NCI-H2171 treated with DMSO at 0.1 percent for 48 hours (cell line): ENCODE measurements at regions not wholly inside any gene's neighbourhood (a gene's known extent, or its start where the extent isn't known, plus 50 kb on each side); places are given as distances from the start of the nearest gene placed in this dataset.

ENCODE experiments used
- DNase-seq: peaks from one replicate; lab custom pipeline; 2025; lab: John Stamatoyannopoulos, UW

DNA sequence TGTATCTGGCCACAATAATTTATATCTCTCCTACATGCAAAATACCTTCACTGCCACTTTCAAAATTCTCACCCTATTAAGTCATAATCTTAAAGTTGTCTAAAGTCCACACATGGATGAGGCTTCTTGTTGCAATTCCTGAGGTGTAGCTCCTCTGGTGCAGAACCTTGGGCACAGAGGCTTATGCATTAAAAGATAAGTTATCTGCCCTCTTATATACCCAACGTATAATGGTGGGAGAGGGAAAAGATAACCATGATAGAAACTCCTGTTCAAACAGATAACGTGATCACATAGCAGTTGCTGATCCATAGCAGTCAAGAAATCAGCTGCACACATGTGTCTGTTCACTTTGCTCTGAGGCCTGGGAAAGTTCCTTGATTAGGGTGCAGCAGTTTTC lies 1767.0 kb downstream of the MAT2B start:
- no peak for DNase-seq

DNA sequence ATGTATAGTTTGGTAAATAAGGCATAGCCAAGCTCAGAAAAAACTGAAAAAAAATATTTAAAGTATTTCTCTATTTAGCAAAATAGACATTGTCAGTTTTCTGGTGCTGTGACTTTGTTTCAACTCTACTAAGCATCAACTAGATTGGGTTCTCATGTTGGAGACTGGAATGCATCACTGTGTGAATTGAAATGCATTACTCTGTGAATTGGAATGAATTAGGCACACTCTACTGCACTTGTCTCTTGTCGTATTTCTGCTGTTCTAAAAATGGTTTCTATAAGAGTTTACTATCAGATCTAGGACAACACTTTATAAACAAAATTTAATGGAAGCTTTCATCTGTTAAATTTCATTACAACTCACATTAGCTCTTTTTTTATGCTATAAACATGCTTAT lies 1772.2 kb downstream of the MAT2B start:
- DNase-seq = no peak

DNA sequence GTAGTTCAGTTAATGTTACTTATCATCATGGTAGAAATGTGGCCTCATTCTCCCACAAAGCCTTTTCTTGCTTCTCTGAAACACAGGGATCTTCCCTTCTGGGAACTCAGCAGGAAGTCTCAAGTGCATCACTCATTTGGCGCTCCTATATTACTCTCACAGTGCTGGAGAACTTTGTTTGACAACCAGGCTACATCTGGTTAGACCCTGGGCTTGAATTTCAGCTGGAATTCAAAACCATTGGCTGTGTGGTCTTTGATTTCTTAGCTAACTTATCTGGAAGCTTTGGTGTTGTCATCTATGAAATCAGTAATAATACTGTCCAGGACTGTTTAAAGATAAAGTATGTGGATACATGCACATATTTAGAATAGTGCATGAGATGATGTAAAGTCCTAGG lies 1777.1 kb downstream of the MAT2B start:
- DNase-seq = no peak

DNA sequence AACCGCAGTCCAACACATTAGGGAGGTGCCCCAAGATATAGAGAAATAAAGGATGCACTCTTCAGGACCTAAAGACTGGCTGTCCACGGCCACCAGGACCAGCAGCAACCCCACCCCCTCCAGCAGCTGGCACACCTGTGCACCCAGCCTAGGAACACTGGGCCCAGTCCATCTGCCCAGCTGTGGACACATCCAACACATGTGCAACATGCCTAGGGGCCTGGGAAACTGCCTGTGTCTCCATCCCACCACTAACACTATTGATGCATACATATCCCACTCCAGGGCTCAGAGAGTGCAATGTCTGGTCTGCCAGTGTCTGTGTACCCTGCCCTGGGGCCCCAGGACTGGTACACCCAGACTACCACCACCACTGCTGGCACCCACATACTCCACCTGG lies 1781.3 kb downstream of the MAT2B start:
- no peak for DNase-seq

DNA sequence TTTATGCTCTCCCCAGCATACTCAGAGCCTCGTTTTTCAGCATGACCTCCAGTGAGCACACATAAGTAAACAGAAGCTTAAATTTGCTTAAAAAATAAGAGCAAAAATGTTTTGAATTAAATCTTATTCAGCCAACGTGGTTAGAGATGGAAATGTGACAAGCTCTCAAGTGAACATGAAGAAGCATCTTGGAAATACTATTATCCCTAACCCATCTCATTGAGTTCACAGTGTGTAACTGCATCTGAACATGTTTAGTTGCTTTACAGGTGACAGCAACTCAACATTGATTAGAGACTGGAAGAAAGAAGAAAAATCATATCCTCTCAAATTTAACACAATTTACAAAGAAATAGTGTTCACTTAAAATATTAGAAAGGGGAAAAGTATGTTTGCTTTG lies 1785.1 kb downstream of the MAT2B start:
- no peak for DNase-seq

DNA sequence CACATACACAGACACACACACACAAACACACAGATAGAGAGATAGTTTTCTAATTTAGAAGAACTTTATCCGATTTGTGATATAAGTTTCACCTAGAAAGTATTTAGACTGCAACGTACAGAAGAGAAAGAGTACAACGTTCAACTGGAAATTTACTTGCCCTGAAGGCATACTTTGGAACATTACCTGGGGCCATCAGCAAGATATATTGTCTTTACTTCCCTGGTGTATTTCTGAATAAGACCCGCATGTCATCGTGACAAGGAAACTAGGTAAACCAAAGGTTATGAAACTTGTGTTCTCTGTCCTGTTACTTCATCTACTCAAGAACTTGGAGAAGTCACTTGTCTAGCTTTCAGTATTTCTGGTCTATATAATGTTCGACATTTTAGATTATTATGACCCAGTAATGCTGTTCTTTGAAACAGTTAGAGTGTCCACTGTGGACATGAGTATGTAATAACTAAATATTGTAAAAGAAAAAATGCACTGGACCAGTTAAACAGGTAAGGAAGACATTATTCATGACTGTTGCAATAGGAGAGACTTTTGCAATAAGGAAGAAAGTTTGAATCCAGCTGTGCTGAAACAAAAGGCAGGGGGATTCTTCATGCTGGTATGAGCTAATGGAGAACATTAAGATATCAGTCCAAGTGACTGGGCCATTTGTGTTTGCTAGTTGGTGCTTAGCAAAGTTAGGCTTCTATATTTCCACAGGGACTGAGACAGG lies 1791.1 kb downstream of the MAT2B start:
- no peak for DNase-seq

DNA sequence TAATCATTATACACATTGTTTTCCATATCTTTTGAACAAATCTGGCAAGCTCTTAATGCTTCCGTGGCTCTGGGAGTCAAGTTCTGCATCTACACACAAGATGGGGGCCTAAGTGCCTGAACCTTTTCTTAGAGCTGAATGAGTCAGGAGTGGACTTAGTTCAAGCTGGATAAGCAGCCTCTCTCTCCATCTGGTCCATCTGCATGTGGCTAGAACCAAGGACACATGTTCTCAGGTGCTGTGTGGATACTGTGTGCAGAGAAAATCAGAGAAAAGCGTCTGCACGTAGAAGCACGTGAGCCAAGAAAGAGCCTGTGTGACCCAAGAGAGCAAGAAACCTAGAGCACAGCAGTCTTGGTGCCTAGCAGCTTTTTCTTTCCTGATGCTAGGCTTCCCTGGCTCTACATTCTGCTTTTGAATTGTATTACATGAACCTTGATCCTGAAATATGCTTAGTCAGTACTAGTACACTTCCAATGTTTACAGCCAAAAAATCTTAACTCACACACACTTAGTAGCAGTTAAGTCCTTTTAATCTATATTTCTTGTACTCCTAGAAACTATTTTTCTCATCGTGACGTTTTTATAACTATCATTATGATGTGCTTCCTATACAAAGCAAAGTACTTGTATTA lies 1798.9 kb downstream of the MAT2B start:
- DNase-seq = no peak

DNA sequence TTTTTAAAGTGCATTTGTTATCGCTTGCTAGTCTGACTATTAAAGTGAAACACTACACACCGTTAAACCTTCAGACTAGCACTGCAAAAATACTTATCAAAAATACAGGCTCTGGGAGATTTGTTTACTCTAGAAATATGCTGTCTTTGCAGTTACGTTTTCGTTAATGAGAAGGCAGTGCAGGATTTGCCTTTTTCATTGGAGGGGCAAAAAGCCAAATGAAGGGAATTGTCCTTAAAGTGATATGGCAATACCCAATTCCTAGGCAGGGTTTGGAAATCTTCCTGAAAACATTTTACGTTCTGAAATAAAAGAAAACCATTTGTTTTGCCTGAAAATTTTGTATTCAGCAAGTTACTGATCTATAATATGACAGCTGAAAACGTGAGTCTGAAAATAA lies 1800.2 kb downstream of the MAT2B start:
- DNase-seq = no peak

DNA sequence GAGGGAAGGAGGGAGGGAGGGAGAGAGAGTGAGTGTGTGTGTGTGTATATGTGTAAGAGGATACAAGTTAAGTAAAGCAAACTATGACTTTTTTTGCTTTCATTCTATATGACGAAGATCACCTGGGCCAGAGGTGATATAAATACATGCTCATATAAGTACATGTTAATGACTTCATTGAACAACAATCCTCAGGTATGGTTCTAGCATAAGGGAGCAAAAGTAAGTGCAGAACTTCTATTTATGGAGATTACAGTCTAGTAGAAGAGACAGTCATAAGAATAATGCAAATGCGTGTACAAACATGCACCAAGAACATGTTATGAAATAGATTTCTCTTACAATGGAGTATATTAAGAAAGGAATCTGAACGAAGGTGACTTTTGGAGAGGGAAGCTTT lies 1804.0 kb downstream of the MAT2B start:
- no peak for DNase-seq

DNA sequence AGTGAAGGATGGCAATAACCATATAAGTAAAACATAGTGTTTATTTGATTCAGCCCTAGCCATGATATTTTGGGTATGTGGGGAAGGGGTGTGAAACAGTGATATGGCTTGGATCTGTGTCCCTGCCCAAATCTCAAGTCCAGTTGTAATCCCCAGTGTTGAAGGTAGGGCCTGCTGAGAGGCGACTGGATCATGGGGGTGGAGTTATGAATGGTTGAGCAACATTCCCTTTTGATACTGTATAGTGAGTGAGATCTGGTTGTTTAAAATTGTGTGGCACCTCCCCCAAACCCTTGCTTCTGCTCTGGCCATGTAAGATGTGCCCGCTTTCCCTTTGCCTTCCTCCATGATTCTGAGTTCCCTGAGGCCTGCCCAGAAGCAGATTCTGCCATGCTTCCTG lies 1804.6 kb downstream of the MAT2B start:
- DNase-seq = no peak

DNA sequence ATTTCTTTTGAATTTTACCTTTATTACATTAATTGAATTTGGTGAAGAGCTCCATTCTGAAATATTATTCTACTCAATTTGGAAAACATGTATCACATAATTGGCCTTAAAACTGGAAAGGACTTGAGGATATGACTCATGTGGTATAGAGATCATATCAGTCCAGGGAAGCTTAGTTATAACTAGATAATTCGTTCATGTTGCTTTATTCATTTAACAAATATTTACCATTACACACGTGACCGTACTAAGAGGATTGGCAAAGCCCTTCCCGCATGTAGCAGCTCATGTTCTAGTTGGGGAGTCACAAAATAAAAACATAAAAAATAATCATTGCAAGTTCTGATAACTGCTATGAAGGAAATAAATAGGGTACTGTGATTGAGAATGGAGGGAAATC lies 1816.5 kb downstream of the MAT2B start:
- DNase-seq = no peak

DNA sequence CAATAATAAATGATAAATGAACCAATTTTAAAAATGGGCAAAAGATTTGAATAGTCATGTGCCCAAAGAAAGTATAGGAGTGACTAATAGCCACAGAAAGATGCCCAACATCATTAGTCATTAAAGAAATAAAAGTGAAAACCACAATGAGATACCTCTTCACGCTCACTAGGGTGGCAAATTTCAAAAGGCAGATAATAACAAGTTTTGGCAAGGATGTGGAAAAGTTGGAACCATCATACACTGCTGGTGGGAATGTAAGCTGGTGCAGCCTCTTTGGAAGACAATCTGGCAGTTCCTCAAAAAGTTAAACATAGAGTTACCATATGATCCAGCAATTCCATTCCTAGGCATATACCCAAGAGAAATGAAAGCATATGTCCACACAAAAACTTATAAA lies 1819.8 kb downstream of the MAT2B start:
- DNase-seq = no peak

DNA sequence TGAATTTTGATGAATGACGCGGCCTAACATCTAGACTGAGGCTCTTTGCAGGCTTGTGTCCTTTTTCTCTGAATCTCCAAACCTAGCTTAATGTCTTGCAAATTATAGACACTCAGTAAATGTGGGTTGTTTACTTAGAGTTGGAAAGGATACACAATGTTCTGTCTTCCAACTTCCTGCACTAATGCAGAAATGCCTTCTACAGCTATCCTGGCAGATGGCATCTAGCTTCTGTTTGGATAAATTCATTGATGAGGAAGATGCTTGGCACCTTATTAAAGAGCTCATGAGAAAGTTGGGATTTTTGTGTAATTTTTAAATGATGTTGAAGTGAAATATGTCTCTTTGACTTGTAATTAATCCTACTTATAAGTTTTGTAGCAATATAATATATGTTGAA lies 1822.2 kb downstream of the MAT2B start:
- no peak for DNase-seq

DNA sequence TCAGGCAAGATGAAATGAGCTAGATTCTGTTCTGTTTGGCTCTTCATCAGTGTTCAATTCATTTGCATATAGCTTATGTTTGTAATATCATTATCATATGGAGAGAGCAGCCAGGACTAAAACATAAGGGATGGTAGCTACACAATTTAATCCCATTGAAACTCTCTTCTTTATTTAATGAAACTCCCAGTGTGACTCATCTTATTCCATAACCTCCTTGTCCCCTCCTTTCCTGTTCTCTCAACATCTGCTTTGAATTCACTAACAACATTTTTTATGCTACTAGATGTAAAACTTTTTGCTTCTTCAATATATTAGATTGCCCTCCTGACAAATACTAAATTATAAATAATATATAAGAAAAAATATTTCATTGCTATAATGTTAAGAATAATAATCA lies 1823.4 kb downstream of the MAT2B start:
- no peak for DNase-seq

DNA sequence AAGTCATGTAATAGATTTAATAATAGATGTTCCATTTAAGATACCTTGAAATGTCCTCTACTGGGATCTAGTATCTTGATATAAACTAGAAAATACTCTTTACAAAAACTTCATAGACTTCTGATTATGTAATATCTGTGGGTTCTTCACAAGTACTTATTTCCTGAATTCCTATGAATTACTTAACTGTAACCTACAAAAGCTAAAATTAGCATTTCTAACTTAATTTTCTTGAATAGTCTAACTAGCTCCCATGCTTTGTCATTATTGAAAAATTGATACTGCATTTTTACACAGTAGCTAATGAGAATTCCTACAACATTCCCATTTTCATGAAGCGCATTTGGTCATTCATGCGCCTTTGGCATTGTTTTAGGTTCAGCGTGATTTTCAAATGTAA lies 1828.2 kb downstream of the MAT2B start:
- DNase-seq = no peak

DNA sequence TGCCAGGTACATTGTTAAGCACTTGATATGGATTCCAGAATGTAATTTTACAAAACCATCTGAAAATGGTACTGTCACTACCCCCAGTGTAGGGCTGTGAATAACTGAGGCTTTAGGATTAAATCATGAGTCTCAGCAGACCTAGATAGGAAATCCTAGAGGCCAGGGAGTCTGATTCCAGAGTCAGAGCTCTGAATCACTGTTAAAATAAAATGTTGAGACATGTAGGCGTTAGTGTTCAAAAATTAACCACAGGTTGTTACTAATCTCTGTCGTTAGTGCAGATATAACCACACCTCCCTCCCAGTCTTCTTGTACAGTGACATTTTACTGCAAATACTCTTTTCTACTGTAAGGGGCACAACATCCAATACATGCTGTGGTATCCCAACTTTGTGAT lies 1828.8 kb downstream of the MAT2B start:
- no peak for DNase-seq

DNA sequence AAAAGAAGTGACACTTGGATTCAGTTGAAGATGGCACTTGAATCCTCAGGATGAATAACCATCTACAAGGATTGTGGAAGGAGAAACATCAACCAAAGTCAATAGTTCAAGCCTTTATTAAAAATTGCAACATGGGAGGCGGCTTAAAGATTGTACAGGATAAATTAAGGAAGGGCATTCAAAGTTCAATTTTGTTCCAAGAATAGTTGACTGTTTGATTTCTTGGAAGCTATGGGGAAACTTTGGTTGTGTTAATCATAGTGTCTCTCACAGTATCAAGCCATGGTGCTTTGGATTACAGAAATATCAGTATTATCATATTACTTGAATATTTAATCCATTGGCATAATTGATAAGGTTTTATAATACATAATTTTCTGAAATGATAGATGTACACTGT lies 1844.3 kb downstream of the MAT2B start:
- no peak for DNase-seq

DNA sequence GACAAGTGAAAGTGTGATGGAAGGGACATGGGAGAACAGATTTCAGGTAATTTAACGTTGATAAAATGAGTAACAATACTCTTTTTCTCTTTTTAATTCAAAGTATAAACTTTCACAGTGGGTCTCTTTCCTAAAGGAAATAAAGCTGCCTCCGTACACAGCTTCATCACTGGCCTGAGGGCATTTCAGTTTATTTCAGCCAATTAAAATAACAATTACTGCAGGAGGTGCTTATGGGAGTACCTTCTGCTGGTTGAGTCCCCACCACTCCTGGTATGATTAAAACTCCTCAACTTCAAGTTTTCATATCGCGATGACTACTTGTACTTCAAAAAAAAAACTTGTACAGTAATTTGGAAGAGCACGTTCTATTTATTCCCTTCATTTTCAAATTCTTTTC lies 1845.9 kb downstream of the MAT2B start:
- DNase-seq = no peak

DNA sequence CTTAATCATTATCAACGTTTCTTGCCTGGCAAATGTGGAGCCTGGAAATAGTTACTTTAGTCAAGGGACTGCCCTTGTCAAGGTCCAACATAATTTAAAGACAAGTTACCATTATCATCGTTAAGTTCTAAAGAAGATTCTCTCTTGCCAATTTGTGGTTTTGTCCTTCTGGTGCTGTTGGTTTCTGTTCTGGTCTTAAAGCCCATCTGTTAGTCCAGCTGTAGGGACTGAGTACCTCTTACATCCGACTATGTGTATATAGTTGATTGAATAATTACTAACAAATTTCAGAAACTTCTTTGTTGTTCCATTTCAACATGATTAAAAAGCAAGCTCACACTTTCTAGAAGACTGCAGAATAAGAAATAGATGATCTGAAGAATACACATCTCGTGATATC lies 1854.9 kb downstream of the MAT2B start:
- no peak for DNase-seq

DNA sequence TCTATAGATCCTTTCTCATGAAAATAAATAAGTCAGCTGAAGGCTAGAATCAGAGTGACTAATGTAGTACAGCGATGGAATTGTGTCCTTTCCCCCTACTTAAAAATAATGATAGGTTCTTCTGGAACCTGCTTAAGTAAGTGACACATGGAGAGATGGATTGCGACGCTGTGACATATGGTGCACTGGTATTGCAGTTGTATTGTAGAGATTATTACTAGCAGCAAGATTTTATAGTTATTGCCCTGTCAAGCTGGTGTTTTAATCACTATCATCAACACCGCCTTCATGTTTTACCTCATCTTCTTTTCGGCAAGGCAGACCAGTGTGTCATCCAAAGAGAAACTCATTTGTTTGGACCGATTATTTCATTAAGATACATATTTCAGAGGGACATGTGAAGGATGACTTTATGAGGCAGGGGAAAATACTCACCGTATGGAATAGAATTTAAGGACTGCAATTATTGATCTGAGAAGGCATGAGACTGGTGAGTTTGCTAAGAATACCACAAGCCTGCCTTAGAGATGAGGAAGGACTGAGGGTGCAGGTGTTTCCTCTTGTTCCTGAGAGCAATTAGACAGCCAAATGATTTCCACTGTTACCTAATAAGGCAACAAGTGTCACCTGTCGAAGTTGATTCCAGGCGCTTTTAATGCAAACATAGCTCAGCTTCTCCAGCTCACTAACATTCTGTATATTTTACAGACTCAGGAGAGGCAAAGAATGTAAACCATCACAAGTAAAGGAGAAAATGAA lies 1855.5 kb downstream of the MAT2B start:
- no peak for DNase-seq

DNA sequence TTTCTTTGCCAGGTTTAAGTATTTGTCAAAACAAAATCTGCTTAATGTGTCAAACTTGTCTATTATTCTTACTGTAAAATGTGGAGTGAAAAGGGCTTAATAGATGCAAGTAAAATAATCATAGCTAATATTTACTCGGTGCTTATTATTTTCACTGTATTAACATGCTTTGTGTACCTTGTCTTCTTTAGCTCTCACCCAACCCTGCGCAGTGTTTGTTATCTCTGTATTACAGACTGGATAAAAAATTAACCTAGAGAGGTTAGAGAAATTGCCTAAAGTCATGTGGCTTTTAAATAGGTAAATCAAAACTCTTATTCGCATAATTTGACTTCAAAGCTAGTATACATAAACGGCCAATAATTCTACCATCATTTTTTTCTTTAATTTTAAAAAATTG lies 1864.8 kb downstream of the MAT2B start:
- no peak for DNase-seq

DNA sequence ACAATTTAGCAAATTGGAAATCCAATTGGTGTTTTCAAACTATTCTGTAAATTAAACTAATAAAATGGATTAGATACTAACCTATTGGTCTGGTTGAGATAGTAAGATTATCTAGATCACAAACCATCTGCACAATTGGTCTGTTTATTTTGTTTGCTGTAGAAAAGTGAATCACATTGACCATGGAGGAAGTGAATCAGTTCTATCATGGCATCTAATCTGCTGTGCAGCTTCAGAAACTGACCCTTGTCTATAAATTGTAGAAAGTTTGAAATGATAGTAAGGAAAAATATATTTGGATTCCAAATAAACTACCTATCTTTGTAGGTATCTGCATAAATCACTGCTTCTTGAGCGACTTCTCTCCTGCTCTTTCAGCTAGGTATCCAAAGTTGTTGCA lies 1865.4 kb downstream of the MAT2B start:
- DNase-seq = no peak

DNA sequence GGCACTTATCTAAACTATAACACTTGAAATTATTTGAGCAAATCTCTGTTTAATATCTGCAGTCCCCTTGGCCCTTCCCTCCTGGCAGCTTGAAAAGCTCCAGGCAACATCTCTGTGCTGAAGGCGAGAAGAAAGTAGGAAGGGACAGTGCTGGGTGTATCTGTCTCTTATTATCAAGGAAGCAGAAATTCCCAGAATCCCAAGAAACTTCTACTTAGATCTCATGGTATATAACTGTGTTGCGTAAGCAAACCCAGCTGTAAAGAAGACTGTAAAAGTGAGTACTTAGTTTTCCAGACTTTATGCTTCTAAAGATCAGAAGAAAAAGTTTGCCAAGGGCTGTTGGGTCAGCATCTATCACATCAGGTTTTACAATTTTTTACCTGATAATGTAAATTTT lies 1869.8 kb downstream of the MAT2B start:
- DNase-seq = no peak
